ENCODE measurements at regions not wholly inside any gene's neighbourhood (a gene's known extent, or its start where the extent isn't known, plus 50 kb on each side); places are given as distances from the start of the nearest gene placed in this dataset.
"Not testable (repeated sequence)": the region's sequence is repeated elsewhere in the genome, so short reads cannot be mapped to it uniquely, and the experiment has no call there.

- no peak overlapping the region for H3K4me3 ChIP-seq (ENCODE audit: low read depth, low read length)
- peak; percentile 30 for TF ChIP-seq CTCF (conservative IDR thresholded peaks at IDR 0.05; ENCODE audit: low read depth, low read length)
- peak; percentile 23 for DNase-seq (ENCODE audit: low read depth)
These were observed 100.1 kb downstream of the EIF4E start for GRCh38 chr4:98828801-98829200.

- TF ChIP-seq CTCF (conservative IDR thresholded peaks at IDR 0.05; ENCODE audit: low read depth, low read length), result no peak
- no peak for DNase-seq (ENCODE audit: low read depth)
- H3K4me3 ChIP-seq (ENCODE audit: low read depth, low read length), result no peak overlapping the region
These were observed 101.3 kb downstream of the EIF4E start for GRCh38 chr4:98827661-98828060.

GRCh38 chr4:98822144-98822543, 106.8 kb downstream of the EIF4E start:
- TF ChIP-seq CTCF (conservative IDR thresholded peaks at IDR 0.05; ENCODE audit: low read depth, low read length), result no peak
- no peak for DNase-seq (ENCODE audit: low read depth)
- H3K4me3 ChIP-seq (ENCODE audit: low read depth, low read length), result no peak overlapping the region

GRCh38 chr4:98818116-98818515, 110.8 kb downstream of the EIF4E start:
- DNase-seq (ENCODE audit: low read depth); H3K4me3 ChIP-seq (ENCODE audit: low read depth, low read length): not testable (repeated sequence)

GRCh38 chr4:98816816-98817215, 112.1 kb downstream of the EIF4E start:
- TF ChIP-seq CTCF (conservative IDR thresholded peaks at IDR 0.05; ENCODE audit: low read depth, low read length), result no peak
- no peak overlapping the region for H3K4me3 ChIP-seq (ENCODE audit: low read depth, low read length)
- no peak for DNase-seq (ENCODE audit: low read depth)

- no peak for DNase-seq (ENCODE audit: low read depth)
- no peak for TF ChIP-seq CTCF (conservative IDR thresholded peaks at IDR 0.05; ENCODE audit: low read depth, low read length)
- no peak overlapping the region for H3K4me3 ChIP-seq (ENCODE audit: low read depth, low read length)
These were observed 112.5 kb downstream of the EIF4E start for GRCh38 chr4:98816386-98816785.

GRCh38 chr4:98804403-98804802, 124.5 kb downstream of the EIF4E start:
- no peak for TF ChIP-seq CTCF (conservative IDR thresholded peaks at IDR 0.05; ENCODE audit: low read depth, low read length)
- H3K4me3 ChIP-seq (ENCODE audit: low read depth, low read length), result no peak overlapping the region
- no peak for DNase-seq (ENCODE audit: low read depth)

- TF ChIP-seq CTCF (conservative IDR thresholded peaks at IDR 0.05; ENCODE audit: low read depth, low read length), result no peak
- DNase-seq (ENCODE audit: low read depth), result no peak
These were observed 125.7 kb downstream of the EIF4E start for GRCh38 chr4:98803251-98803650.

More at GRCh38 chr4:98803251-98803650, 125.7 kb downstream of the EIF4E start:
- no peak overlapping the region for H3K4me3 ChIP-seq (ENCODE audit: low read depth, low read length)
